ENCODE measurements at regions not wholly inside any gene's neighbourhood (a gene's known extent, or its start where the extent isn't known, plus 50 kb on each side); places are given as distances from the start of the nearest gene placed in this dataset.

- TF ChIP-seq CTCF (conservative IDR thresholded peaks at IDR 0.05; ENCODE audit: low read length): no peak
- no peak for TF ChIP-seq EZH2phosphoT487 (IDR thresholded peaks at IDR 0.05; ENCODE audit: borderline replicate concordance, low read depth, low read length)
Measured at GRCh38 chr1:50342525-50342924, 80.7 kb downstream of the DMRTA2 start.
